ENCODE measurements at regions not wholly inside any gene's neighbourhood (a gene's known extent, or its start where the extent isn't known, plus 50 kb on each side); places are given as distances from the start of the nearest gene placed in this dataset.

- peaks cover 0 to 1% of the 10 kb centered on the region in 2 experiments; a peak in 1 of 4 replicates for H3K27me3 ChIP-seq (replicated peaks in 1 of 2; ENCODE audit: control insufficient read depth in 2 of 2, insufficient read depth in 2 of 2, low read length in 1 of 2)
- H3K36me3 ChIP-seq (ENCODE audit: control insufficient read depth in 2 of 2, insufficient read depth in 2 of 2, low read length in 1 of 2): no peaks in the 10 kb centered on the region
- no peaks in the 10 kb centered on the region for H3K79me2 ChIP-seq (ENCODE audit: control insufficient read depth, insufficient read depth, low read length)
- no peak overlapping the region for H3K27ac ChIP-seq (ENCODE audit: control insufficient read depth, insufficient read depth)
- FAIRE-seq (no peak), DNase-seq (ENCODE audit: low read depth, low spot score) (no peak), ATAC-seq (no peak)
- TF ChIP-seq CHD2 (IDR thresholded peaks at IDR 0.05; ENCODE audit: borderline replicate concordance, low read depth, low read length) (no peak), NFIC (IDR thresholded peaks at IDR 0.05; ENCODE audit: low read depth, low read length) (no peak), GATAD2B (conservative IDR thresholded peaks at IDR 0.05; ENCODE audit: low read depth) (no peak)
- CTCF ChIA-PET: no interaction called here
- H3K9me3 ChIP-seq (replicated peaks; ENCODE audit: control insufficient read depth, insufficient read depth, low read length): no peaks in the 10 kb centered on the region
- no peak overlapping the region for H3K9ac ChIP-seq (ENCODE audit: control insufficient read depth, insufficient read depth, low read length)
- no peaks in the 10 kb centered on the region for H3K4me1 ChIP-seq (ENCODE audit: control insufficient read depth, insufficient read depth, low read length)
- H4K20me1 ChIP-seq (ENCODE audit: control insufficient read depth, insufficient read depth): no peaks in the 10 kb centered on the region
- H2AFZ ChIP-seq (ENCODE audit: control insufficient read depth, low read depth, low read length): no peak overlapping the region
- in situ Hi-C loops (cut with MboI) (no loop called here), intact Hi-C loops (cut with micrococcal nuclease; ENCODE audit: unreplicated experiment) (no loop called here)
- no TSS peak for BruUV-seq (replicated peaks)
- H3K4me3 ChIP-seq: no peak overlapping the region
- SMC1A ChIA-PET (ENCODE audit: uncharacterized antibody, unreplicated experiment): no interaction called here
- H3K4me2 ChIP-seq (ENCODE audit: control insufficient read depth, insufficient read depth): no peak overlapping the region
- POLR2A ChIA-PET: no interaction called here
- WGBS (ENCODE audit: insufficient coverage, insufficient replicate concordance, low lambda C conversion rate, missing lambda C conversion rate): 20% methylated on average over 9 of the region's 9 CpGs
- RAD21 ChIA-PET (ENCODE audit: unreplicated experiment): no interaction called here
Measured at GRCh38 chr5:135140446-135141204, 106.6 kb upstream of the PITX1 start.

GRCh38 chr5:135139381-135140134 is 105.5 kb upstream of the PITX1 start:
- ChIA-PET SMC1A (ENCODE audit: uncharacterized antibody, unreplicated experiment) (no interaction called here), RAD21 (ENCODE audit: unreplicated experiment) (no interaction called here), POLR2A (no interaction called here), CTCF (no interaction called here)
- intact Hi-C loops (cut with micrococcal nuclease; ENCODE audit: unreplicated experiment): no loop called here
- ATAC-seq: no peak
- H3K27me3 ChIP-seq (replicated peaks in 1 of 2; ENCODE audit: control insufficient read depth in 2 of 2, insufficient read depth in 2 of 2, low read length in 1 of 2): peaks cover 0 to 1% of the 10 kb centered on the region in 2 experiments; a peak in 1 of 4 replicates
- WGBS (ENCODE audit: insufficient coverage, insufficient replicate concordance, low lambda C conversion rate, missing lambda C conversion rate): 30% methylated on average over 12 of the region's 12 CpGs
- H3K36me3 ChIP-seq (ENCODE audit: control insufficient read depth in 2 of 2, insufficient read depth in 2 of 2, low read length in 1 of 2): no peaks in the 10 kb centered on the region
- DNase-seq (ENCODE audit: low read depth, low spot score): no peak
- H4K20me1 ChIP-seq (ENCODE audit: control insufficient read depth, insufficient read depth): no peaks in the 10 kb centered on the region
- no peaks in the 10 kb centered on the region for H3K9me3 ChIP-seq (replicated peaks; ENCODE audit: control insufficient read depth, insufficient read depth, low read length)
- no TSS peak for BruUV-seq (replicated peaks)
- H3K79me2 ChIP-seq (ENCODE audit: control insufficient read depth, insufficient read depth, low read length): no peaks in the 10 kb centered on the region
- H3K9ac ChIP-seq (ENCODE audit: control insufficient read depth, insufficient read depth, low read length): no peak overlapping the region
- no peak overlapping the region for H3K4me3 ChIP-seq
- in situ Hi-C loops (cut with MboI): no loop called here
- H3K4me1 ChIP-seq (ENCODE audit: control insufficient read depth, insufficient read depth, low read length): no peaks in the 10 kb centered on the region
- H3K27ac ChIP-seq (ENCODE audit: control insufficient read depth, insufficient read depth): no peak overlapping the region
- no peak overlapping the region for H3K4me2 ChIP-seq (ENCODE audit: control insufficient read depth, insufficient read depth)
- H2AFZ ChIP-seq (ENCODE audit: control insufficient read depth, low read depth, low read length): no peak overlapping the region
- FAIRE-seq: no peak
- TF ChIP-seq ASH2L (IDR thresholded peaks at IDR 0.05; ENCODE audit: borderline replicate concordance, low read depth): no peak
- TF ChIP-seq BCLAF1 (IDR thresholded peaks at IDR 0.05): no peak
- no peak for TF ChIP-seq SUPT20H (IDR thresholded peaks at IDR 0.05; ENCODE audit: borderline replicate concordance, control insufficient read depth, low read depth, low read length)
- TF ChIP-seq ETV6 (conservative IDR thresholded peaks at IDR 0.05 in 1 of 2, IDR thresholded peaks at IDR 0.05 in 1 of 2; ENCODE audit: borderline replicate concordance in 1 of 2, low read depth in 1 of 2): no peak
- no peak for TF ChIP-seq NFYB (IDR thresholded peaks at IDR 0.05; ENCODE audit: insufficient read depth, low read depth, low read length)
- TF ChIP-seq RCOR1 (conservative IDR thresholded peaks at IDR 0.05; ENCODE audit: low read depth, low read length): no peak
- no peak for TF ChIP-seq DPF2 (IDR thresholded peaks at IDR 0.05)
- no peak for TF ChIP-seq MYC (IDR thresholded peaks at IDR 0.05; ENCODE audit: insufficient read depth, insufficient read length, insufficient replicate concordance, low read length, severe bottlenecking)
- no peak for TF ChIP-seq PKNOX1 (IDR thresholded peaks at IDR 0.05)
